Smooth muscle cell (in vitro differentiated cells): ENCODE measurements at regions not wholly inside any gene's neighbourhood (a gene's known extent, or its start where the extent isn't known, plus 50 kb on each side); places are given as distances from the start of the nearest gene placed in this dataset.

ENCODE experiments used
- DNase-seq: peaks from one replicate; lab custom pipeline; 2025; ENCODE audit not compliant: unreplicated experiment; lab: John Stamatoyannopoulos, UW
- H2AFZ ChIP-seq: fragments of 200-600 bp; sonication (generic); 2 replicates; pipeline ENCODE4 v1.6.0; 2016; ENCODE audit warnings: antibody characterized with exemption, low read depth, mild to moderate bottlenecking
- H3F3A ChIP-seq: fragments of 200-600 bp; sonication (generic); 2 replicates; pipeline ENCODE4 v1.6.0; 2017; ENCODE audit warnings: antibody characterized with exemption, low read depth
- H3K27ac ChIP-seq: fragments of 200-600 bp; sonication (generic); 2 replicates; pipeline ENCODE4 v1.5.1; 2016; ENCODE audit warnings: low read depth, mild to moderate bottlenecking
- H3K27me3 ChIP-seq: fragments of 200-600 bp; sonication (generic); 2 replicates; pipeline ENCODE4 v1.6.1; 2016; ENCODE audit warnings: low read depth, mild to moderate bottlenecking
- H3K36me3 ChIP-seq: fragments of 200-600 bp; sonication (generic); 2 replicates; pipeline ENCODE4 v1.5.1; 2016; ENCODE audit warnings: low read depth
- H3K4me1 ChIP-seq: fragments of 200-600 bp; sonication (generic); 2 replicates; pipeline ENCODE4 v1.5.1; 2016; ENCODE audit warnings: low read depth
- H3K4me2 ChIP-seq: fragments of 200-600 bp; sonication (generic); 2 replicates; pipeline ENCODE4 v1.6.0; 2016; ENCODE audit warnings: mild to moderate bottlenecking
- H3K4me3 ChIP-seq: fragments of 200-600 bp; sonication (generic); 2 replicates; pipeline ENCODE4 v1.5.1; 2016; ENCODE audit warnings: mild to moderate bottlenecking
- H3K79me2 ChIP-seq: fragments of 200-600 bp; sonication (generic); 2 replicates; pipeline ENCODE4 v1.6.0; 2016; ENCODE audit warnings: low read depth, mild to moderate bottlenecking
- H3K9ac ChIP-seq: fragments of 200-600 bp; sonication (generic); 2 replicates; pipeline ENCODE4 v1.6.0; 2016; ENCODE audit warnings: low read depth
- H3K9me3 ChIP-seq: fragments of 200-600 bp; sonication (generic); replicated peaks from 2 replicates; pipeline ENCODE4 v1.5.1; 2016; ENCODE audit warnings: low read depth
- H4K20me1 ChIP-seq: fragments of 200-600 bp; sonication (generic); 2 replicates; pipeline ENCODE4 v1.6.0; 2016; ENCODE audit warnings: low read depth
- CTCF ChIP-seq: fragments of 200-600 bp; sonication (generic); IDR thresholded peaks from 2 replicates; pipeline ENCODE4 v1.5.1; 2017; ENCODE audit warnings: borderline replicate concordance, mild to moderate bottlenecking, antibody characterized with exemption; ENCODE audit not compliant: insufficient read depth, poor library complexity, severe bottlenecking
- WGBS: methylation state at CpG from one replicate; pipeline ENCODE4 v1.1.7; 2016; ENCODE audit warnings: low lambda C conversion rate; 5-methylcytosine and 5-hydroxymethylcytosine counted together

- Histone ChIP-seq H3K27ac (no peak overlapping the region), H4K20me1 (peaks cover 17% of the 10 kb centered on the region), H3F3A (no peaks in the 10 kb centered on the region), H3K36me3 (no peaks in the 10 kb centered on the region), H3K4me3 (no peak overlapping the region), H3K9ac (no peak overlapping the region), H3K4me1 (no peaks in the 10 kb centered on the region), H3K27me3 (no peaks in the 10 kb centered on the region), H2AFZ (no peak overlapping the region), H3K4me2 (no peak overlapping the region), H3K79me2 (no peaks in the 10 kb centered on the region), H3K9me3 (no peaks in the 10 kb centered on the region)
- no peak for DNase-seq
- TF ChIP-seq CTCF = no peak
- WGBS = 95% methylated on average over 1 of the region's 1 CpG
These were observed 108.7 kb downstream of the PALM2AKAP2 start for GRCh38 chr9:109888695-109889094.

DNA sequence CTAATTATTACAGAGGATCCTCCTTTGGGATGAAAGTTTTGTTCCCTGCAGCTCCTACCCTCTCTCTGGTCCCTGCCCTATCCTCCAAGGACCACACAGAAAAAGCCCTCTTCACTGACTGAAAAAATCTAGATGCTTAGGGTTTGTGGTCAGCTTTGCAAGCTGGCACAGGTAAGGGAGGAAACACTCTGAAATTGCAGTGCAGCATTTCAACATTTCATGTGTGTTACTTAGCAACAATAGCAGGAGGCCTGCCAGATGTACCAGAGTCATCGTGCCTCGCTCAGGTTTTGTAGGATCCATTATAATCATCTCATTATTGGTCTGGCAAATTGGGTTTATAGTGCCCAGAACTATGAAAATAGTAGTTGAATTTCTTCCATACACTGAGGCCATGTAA lies 109.5 kb downstream of the PALM2AKAP2 start:
- H3K27ac ChIP-seq = no peak overlapping the region
- no peaks in the 10 kb centered on the region for H3K9me3 ChIP-seq
- H3K9ac ChIP-seq = no peak overlapping the region
- DNase-seq = no peak
- no peaks in the 10 kb centered on the region for H3K79me2 ChIP-seq
- no peaks in the 10 kb centered on the region for H3K27me3 ChIP-seq
- H3K36me3 ChIP-seq = no peaks in the 10 kb centered on the region
- peaks cover 18% of the 10 kb centered on the region for H4K20me1 ChIP-seq
- no peak overlapping the region for H3K4me2 ChIP-seq
- no peak overlapping the region for H3K4me3 ChIP-seq
- no peak for TF ChIP-seq CTCF
- no peak overlapping the region for H2AFZ ChIP-seq
- H3F3A ChIP-seq = peaks cover 4% of the 10 kb centered on the region
- 78% methylated on average over 2 of the region's 2 CpGs for WGBS
- no peaks in the 10 kb centered on the region for H3K4me1 ChIP-seq

DNA sequence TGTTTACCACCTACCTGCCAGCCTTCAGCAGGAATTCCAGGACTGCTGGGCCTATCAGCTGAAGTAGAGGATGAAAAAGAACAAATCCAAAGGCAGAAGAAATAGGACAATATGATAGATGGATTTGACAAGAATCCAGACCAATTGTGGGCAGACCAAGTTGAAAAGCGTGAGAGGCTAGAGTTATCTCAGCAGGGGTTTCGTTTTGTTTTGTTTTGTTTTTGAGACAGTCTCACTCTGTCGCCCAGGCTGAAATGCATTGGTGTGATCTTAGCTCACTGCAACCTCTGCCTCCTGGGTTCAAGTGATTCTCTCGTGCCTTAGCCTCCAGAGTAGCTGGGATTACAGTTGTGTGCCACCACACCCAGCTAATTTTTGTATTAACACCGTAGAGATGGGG lies 113.2 kb downstream of the PALM2AKAP2 start:
- no peak overlapping the region for H3K9ac ChIP-seq
- 93% methylated on average over 5 of the region's 5 CpGs for WGBS

More for the DNA sequence above, 113.2 kb downstream of the PALM2AKAP2 start:
- Histone ChIP-seq H3K4me3 (no peak overlapping the region), H4K20me1 (peaks cover 10% of the 10 kb centered on the region), H3K27ac (no peak overlapping the region), H3K36me3 (no peaks in the 10 kb centered on the region), H2AFZ (no peak overlapping the region), H3K4me2 (no peak overlapping the region), H3K79me2 (no peaks in the 10 kb centered on the region), H3F3A (peaks cover 6% of the 10 kb centered on the region), H3K9me3 (no peaks in the 10 kb centered on the region), H3K4me1 (no peaks in the 10 kb centered on the region), H3K27me3 (no peaks in the 10 kb centered on the region)
- no peak for DNase-seq
- TF ChIP-seq CTCF = no peak
